ENCODE measurements at regions not wholly inside any gene's neighbourhood (a gene's known extent, or its start where the extent isn't known, plus 50 kb on each side); places are given as distances from the start of the nearest gene placed in this dataset.

DNA sequence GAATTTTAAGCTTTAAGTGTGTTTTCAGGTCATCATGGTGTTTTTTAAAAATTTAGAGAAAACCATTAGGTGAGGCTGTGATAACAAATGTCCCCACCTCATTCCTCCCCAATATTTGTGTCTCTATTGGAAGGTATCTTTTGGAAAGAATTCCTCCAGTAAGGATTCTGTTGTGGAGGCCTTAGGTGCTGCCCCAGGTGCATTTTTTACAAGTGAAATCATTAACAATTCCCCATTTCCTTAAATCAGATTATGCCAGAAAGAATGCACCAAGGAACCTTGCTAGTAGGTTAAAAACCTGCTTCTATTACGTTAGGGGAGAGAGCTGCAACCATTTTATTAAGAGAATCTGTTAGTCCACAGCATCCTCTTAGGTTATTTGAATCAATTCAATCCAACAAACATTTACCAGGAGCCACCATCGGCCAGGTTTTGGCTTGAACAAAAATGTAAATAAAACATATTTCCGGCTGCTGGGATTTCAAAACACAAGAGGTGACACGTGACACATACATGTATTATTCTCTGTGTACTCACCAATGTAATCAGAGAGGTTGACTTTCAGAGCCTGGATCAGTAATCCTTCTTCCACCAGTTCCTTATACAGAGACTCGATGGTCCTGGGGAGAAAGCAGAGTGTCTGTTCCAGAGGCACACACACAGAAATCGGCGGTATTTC is 112.5 kb upstream of the ASB18 start:
- TF ChIP-seq, protein P1, sequence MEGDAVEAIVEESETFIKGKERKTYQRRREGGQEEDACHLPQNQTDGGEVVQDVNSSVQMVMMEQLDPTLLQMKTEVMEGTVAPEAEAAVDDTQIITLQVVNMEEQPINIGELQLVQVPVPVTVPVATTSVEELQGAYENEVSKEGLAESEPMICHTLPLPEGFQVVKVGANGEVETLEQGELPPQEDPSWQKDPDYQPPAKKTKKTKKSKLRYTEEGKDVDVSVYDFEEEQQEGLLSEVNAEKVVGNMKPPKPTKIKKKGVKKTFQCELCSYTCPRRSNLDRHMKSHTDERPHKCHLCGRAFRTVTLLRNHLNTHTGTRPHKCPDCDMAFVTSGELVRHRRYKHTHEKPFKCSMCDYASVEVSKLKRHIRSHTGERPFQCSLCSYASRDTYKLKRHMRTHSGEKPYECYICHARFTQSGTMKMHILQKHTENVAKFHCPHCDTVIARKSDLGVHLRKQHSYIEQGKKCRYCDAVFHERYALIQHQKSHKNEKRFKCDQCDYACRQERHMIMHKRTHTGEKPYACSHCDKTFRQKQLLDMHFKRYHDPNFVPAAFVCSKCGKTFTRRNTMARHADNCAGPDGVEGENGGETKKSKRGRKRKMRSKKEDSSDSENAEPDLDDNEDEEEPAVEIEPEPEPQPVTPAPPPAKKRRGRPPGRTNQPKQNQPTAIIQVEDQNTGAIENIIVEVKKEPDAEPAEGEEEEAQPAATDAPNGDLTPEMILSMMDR (IDR thresholded peaks at IDR 0.05) = no peak
- TF ChIP-seq, protein P2, sequence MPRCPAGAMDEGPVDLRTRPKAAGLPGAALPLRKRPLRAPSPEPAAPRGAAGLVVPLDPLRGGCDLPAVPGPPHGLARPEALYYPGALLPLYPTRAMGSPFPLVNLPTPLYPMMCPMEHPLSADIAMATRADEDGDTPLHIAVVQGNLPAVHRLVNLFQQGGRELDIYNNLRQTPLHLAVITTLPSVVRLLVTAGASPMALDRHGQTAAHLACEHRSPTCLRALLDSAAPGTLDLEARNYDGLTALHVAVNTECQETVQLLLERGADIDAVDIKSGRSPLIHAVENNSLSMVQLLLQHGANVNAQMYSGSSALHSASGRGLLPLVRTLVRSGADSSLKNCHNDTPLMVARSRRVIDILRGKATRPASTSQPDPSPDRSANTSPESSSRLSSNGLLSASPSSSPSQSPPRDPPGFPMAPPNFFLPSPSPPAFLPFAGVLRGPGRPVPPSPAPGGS (IDR thresholded peaks at IDR 0.05) = no peak
- TF ChIP-seq POLR2A (IDR thresholded peaks at IDR 0.05; ENCODE audit: low read length) = no peak
- TF ChIP-seq MAFK (IDR thresholded peaks at IDR 0.05; ENCODE audit: partially characterized antibody) = no peak
